ENCODE measurements at regions not wholly inside any gene's neighbourhood (a gene's known extent, or its start where the extent isn't known, plus 50 kb on each side); places are given as distances from the start of the nearest gene placed in this dataset.

- H3K27me3 Mint-ChIP-seq: no peaks in the 10 kb centered on the region
- H3K9me3 Mint-ChIP-seq: no peaks in the 10 kb centered on the region
- no peak overlapping the region for H3K4me3 Mint-ChIP-seq
- no peaks in the 10 kb centered on the region for H3K4me1 Mint-ChIP-seq
- ATAC-seq (ENCODE audit: low read depth) (no peak), DNase-seq (ENCODE audit: low spot score in 2 of 2) (no peak)
- no peaks in the 10 kb centered on the region for H3K36me3 Mint-ChIP-seq
- H3K27ac Mint-ChIP-seq: no peak overlapping the region
These were observed 470.6 kb upstream of the ZWINT start for GRCh38 chr10:56831681-56832080.

GRCh38 chr10:56823849-56824248, 462.8 kb upstream of the ZWINT start:
- Mint-ChIP-seq H3K4me3 (no peak overlapping the region), H3K9me3 (peaks cover 5% of the 10 kb centered on the region), H3K4me1 (peaks cover 3% of the 10 kb centered on the region), H3K27ac (no peak overlapping the region), H3K36me3 (peaks cover 3% of the 10 kb centered on the region), H3K27me3 (no peaks in the 10 kb centered on the region)
- ATAC-seq (ENCODE audit: low read depth) (peak; percentile 50), DNase-seq (ENCODE audit: low spot score in 2 of 2) (peak in 1 of 2 donors; percentile 17)

DNA sequence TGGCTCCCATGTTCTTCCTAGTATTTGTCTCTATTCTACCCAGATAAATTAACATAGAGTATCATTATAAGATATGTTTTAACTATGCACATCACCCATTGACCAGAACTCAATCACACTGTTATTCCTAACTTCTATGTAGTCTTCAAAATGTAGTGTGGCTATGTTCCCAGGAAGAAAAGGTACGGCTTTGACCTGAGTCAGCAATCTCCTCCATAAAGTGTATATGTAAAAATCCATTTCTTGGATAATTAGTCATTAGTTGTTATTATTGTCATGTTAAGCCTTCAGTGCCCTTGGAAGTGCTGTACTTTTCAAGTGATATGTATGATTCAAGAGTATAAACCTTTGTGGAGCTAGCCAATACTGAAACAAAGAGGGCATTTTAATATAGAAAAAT, 444.0 kb upstream of the ZWINT start:
- Mint-ChIP-seq H3K9me3 (no peaks in the 10 kb centered on the region), H3K4me3 (no peak overlapping the region), H3K36me3 (no peaks in the 10 kb centered on the region), H3K27ac (no peak overlapping the region), H3K4me1 (no peaks in the 10 kb centered on the region), H3K27me3 (no peaks in the 10 kb centered on the region)
- ATAC-seq (ENCODE audit: low read depth) (no peak), DNase-seq (ENCODE audit: low spot score in 2 of 2) (no peak)

DNA sequence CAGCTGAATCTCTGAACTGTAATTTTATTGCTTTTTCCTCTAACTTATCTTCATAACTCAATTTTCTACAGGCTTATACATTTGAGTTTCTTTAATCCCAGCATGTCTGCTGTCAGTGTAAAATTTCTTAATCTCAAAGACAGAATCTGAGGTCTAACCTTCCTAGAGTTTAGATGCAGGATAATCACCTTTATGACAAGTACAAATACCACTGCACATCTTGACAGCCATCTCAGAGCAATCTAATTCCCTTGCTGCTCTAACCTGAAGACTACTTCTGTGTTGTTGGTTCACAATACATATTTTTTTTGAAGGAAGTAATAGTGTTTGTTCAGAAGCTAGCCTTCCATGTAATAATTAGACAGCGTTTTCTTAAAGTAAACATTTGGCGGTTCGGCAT, 424.2 kb upstream of the ZWINT start:
- H3K27ac Mint-ChIP-seq: no peak overlapping the region
- no peaks in the 10 kb centered on the region for H3K27me3 Mint-ChIP-seq
- no peaks in the 10 kb centered on the region for H3K9me3 Mint-ChIP-seq
- no peak overlapping the region for H3K4me3 Mint-ChIP-seq
- no peaks in the 10 kb centered on the region for H3K36me3 Mint-ChIP-seq
- ATAC-seq (ENCODE audit: low read depth): no peak
- no peak for DNase-seq (ENCODE audit: low spot score in 2 of 2)
- peaks cover 2% of the 10 kb centered on the region for H3K4me1 Mint-ChIP-seq

DNA sequence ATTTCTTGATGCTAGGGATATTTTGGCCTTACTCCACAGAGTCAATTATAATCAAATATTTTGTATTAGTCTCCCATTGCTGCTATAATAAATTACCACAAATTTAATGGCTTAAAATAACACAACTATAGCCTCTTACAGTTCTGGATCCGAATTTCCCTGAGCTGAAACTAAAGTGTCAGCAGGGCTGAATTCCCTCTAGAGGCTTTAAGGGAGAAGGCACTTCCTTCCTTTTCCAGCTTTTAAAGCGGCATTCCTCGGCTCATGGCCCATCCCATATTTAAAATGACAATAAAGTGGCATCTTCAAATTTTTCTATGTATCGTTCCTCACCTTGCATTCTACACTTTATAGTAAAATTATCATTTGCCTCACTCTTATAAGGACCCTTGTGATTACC, 421.4 kb upstream of the ZWINT start:
- no peak overlapping the region for H3K4me3 Mint-ChIP-seq
- H3K27me3 Mint-ChIP-seq: no peaks in the 10 kb centered on the region
- peaks cover 2% of the 10 kb centered on the region for H3K4me1 Mint-ChIP-seq
- H3K9me3 Mint-ChIP-seq: no peaks in the 10 kb centered on the region
- no peak overlapping the region for H3K27ac Mint-ChIP-seq
- no peaks in the 10 kb centered on the region for H3K36me3 Mint-ChIP-seq
- ATAC-seq (ENCODE audit: low read depth) (no peak), DNase-seq (ENCODE audit: low spot score in 2 of 2) (no peak)

GRCh38 chr10:56771343-56771742, 410.3 kb upstream of the ZWINT start:
- Mint-ChIP-seq H3K27ac (no peak overlapping the region), H3K4me1 (no peaks in the 10 kb centered on the region), H3K4me3 (no peak overlapping the region), H3K27me3 (no peaks in the 10 kb centered on the region), H3K36me3 (peaks cover 5% of the 10 kb centered on the region), H3K9me3 (peaks cover 14% of the 10 kb centered on the region)
- DNase-seq (ENCODE audit: low spot score in 2 of 2) (no peak), ATAC-seq (ENCODE audit: low read depth) (no peak)

DNA sequence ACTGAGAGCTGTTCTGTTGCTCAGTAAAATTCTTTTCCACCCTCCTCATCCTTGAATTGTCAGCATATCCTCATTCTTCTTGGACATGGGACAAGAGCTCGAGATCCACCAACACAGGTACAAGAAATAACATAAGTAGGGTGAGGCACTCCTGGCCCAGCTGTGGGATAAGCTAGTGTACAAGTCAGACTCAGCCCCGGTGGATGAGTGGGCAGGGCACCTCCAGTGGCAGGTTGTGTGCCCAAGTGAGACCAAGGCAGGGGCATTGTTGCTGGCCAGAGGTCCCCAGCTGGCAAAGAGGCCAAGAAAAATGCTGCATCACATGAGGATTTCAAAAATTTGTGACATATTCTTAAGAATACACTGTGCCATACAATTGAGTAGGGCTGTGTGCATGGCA, 402.0 kb upstream of the ZWINT start:
- H3K27ac Mint-ChIP-seq: no peak overlapping the region
- H3K4me1 Mint-ChIP-seq: no peaks in the 10 kb centered on the region
- peaks cover 9% of the 10 kb centered on the region for H3K9me3 Mint-ChIP-seq
- H3K27me3 Mint-ChIP-seq: no peaks in the 10 kb centered on the region
- H3K4me3 Mint-ChIP-seq: no peak overlapping the region
- ATAC-seq (ENCODE audit: low read depth) (no peak), DNase-seq (ENCODE audit: low spot score in 2 of 2) (no peak)
- peaks cover 2% of the 10 kb centered on the region for H3K36me3 Mint-ChIP-seq

DNA sequence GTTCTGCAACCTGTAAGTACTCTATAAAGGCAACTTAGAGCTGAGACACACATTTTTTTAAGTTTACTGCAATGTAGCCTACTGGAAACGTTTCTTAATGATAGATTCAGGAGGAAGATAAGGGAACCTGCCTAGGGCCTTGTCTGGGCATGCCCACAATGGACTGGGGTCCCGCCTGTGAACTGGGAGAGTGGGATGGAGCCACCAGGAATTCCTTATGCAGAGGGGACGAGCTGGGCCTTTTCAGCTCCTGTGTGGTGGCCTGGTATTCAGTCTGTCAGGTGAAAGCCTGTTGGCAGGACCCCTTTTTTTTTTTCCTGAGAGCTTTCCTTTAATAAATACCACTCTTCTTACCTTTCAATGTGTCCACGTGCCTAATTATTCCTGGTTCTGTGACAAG, 384.4 kb upstream of the ZWINT start:
- Mint-ChIP-seq H3K27ac (no peak overlapping the region), H3K27me3 (no peaks in the 10 kb centered on the region), H3K36me3 (no peaks in the 10 kb centered on the region), H3K4me1 (peaks cover 4% of the 10 kb centered on the region), H3K4me3 (no peak overlapping the region), H3K9me3 (peaks cover 2% of the 10 kb centered on the region)
- ATAC-seq (ENCODE audit: low read depth) (no peak), DNase-seq (ENCODE audit: low spot score in 2 of 2) (no peak)

DNA sequence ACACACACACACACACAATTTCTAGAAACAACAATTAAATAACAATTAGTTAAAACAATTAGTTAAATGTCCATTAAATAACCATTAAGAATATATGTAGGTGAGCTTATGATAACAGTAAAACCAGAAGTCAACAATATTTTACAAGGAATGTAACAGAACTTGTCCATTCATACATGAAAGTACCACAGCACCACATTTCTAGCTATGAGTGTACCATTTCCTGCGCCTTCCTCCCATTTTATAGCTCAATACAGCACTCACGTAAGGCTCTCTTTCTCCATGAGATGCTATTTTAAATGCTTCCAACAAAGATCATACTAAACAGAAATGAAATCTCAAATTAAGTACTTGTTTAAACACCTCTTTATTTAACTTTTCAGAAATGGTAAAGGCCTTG, 367.3 kb upstream of the ZWINT start:
- no peak overlapping the region for H3K27ac Mint-ChIP-seq
- H3K9me3 Mint-ChIP-seq: peaks cover 3% of the 10 kb centered on the region
- no peak for DNase-seq (ENCODE audit: low spot score in 2 of 2)
- H3K27me3 Mint-ChIP-seq: no peaks in the 10 kb centered on the region
- peaks cover 2% of the 10 kb centered on the region for H3K36me3 Mint-ChIP-seq
- peaks cover 2% of the 10 kb centered on the region for H3K4me1 Mint-ChIP-seq
- no peak overlapping the region for H3K4me3 Mint-ChIP-seq
- ATAC-seq (ENCODE audit: low read depth): no peak

DNA sequence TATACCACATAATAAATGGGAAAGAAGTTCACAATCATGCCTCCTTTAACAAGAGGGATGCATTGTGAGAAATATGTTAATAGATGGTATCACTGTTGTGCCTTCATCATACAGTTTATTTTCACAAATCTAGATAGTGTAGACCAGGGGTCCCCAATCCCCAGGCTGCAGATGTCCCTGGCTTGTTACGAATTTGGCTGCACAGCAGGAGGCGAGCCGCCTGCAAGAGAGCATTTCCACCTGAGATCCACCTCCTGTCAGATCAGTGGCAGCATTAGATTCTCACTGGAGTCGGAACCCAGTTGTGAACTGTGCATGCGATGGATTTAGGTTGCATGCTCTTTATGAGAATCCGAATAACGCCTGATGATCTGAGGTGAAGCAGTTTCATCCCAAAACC, 361.9 kb upstream of the ZWINT start:
- Mint-ChIP-seq H3K9me3 (peaks cover 1% of the 10 kb centered on the region), H3K4me3 (no peak overlapping the region), H3K4me1 (peaks cover 6% of the 10 kb centered on the region), H3K27ac (no peak overlapping the region), H3K36me3 (no peaks in the 10 kb centered on the region), H3K27me3 (no peaks in the 10 kb centered on the region)
- ATAC-seq (ENCODE audit: low read depth) (no peak), DNase-seq (ENCODE audit: low spot score in 2 of 2) (no peak)

DNA sequence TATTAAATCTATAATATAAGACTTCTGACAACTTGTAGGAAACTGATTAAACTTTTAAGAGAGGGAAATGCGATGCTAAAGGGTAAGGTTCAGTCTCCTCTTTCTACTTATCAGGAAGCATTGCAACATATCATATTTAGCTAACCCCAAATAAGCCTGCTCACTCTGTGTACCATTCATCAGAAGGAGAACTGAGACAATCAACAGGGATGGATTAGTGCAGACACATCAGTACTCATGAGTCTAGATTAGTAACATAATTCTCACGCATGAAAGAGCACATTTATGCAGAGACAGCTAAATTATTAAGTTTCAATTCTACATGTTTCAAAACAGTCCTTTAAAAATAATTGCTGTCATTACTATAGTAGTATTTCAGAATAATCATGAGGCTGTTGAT, 354.2 kb upstream of the ZWINT start:
- H3K27ac Mint-ChIP-seq: no peak overlapping the region
- H3K4me3 Mint-ChIP-seq: no peak overlapping the region
- no peaks in the 10 kb centered on the region for H3K36me3 Mint-ChIP-seq
- DNase-seq (ENCODE audit: low spot score in 2 of 2) (no peak), ATAC-seq (ENCODE audit: low read depth) (no peak)
- H3K27me3 Mint-ChIP-seq: no peaks in the 10 kb centered on the region
- no peaks in the 10 kb centered on the region for H3K9me3 Mint-ChIP-seq
- peaks cover 1% of the 10 kb centered on the region for H3K4me1 Mint-ChIP-seq

DNA sequence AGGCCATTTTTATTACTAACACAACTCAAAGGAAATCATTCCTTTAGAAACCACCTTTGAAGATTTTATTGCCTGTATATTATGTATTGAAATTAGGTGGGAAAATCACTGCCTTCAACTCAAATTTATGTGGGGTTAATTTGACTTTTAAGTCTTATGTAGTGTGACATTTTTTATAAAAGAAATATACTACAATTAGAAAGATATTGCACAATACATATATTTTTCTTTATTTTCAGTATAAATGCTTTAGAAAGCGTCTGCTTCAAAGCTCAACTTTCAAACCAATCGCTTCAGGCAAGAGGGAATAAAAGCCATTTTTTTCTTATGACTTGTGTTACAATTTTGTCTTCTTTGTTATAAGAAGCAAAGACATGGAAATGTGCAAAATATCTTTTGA, 337.4 kb upstream of the ZWINT start:
- Mint-ChIP-seq H3K9me3 (no peaks in the 10 kb centered on the region), H3K4me1 (no peaks in the 10 kb centered on the region), H3K4me3 (no peak overlapping the region), H3K36me3 (no peaks in the 10 kb centered on the region), H3K27me3 (no peaks in the 10 kb centered on the region), H3K27ac (no peak overlapping the region)
- ATAC-seq (ENCODE audit: low read depth) (no peak), DNase-seq (ENCODE audit: low spot score in 2 of 2) (no peak)

GRCh38 chr10:56679578-56679977, 318.5 kb upstream of the ZWINT start:
- Mint-ChIP-seq H3K36me3 (peaks cover 1% of the 10 kb centered on the region), H3K4me3 (no peak overlapping the region), H3K9me3 (peaks cover 1% of the 10 kb centered on the region), H3K4me1 (no peaks in the 10 kb centered on the region), H3K27me3 (no peaks in the 10 kb centered on the region), H3K27ac (no peak overlapping the region)
- ATAC-seq (ENCODE audit: low read depth) (no peak), DNase-seq (ENCODE audit: low spot score in 2 of 2) (no peak)

- DNase-seq (ENCODE audit: low spot score in 2 of 2) (no peak), ATAC-seq (ENCODE audit: low read depth) (peak; percentile 41)
- Mint-ChIP-seq H3K4me1 (peaks cover 9% of the 10 kb centered on the region), H3K4me3 (no peak overlapping the region), H3K9me3 (no peaks in the 10 kb centered on the region), H3K36me3 (peaks cover 2% of the 10 kb centered on the region), H3K27me3 (no peaks in the 10 kb centered on the region), H3K27ac (peak overlapping the region; percentile 64)
These were observed 301.8 kb upstream of the ZWINT start for GRCh38 chr10:56662765-56663447.

- Mint-ChIP-seq H3K4me1 (peaks cover 6% of the 10 kb centered on the region), H3K9me3 (peaks cover 10% of the 10 kb centered on the region), H3K4me3 (no peak overlapping the region), H3K36me3 (peaks cover 7% of the 10 kb centered on the region), H3K27ac (no peak overlapping the region), H3K27me3 (no peaks in the 10 kb centered on the region)
- DNase-seq (ENCODE audit: low spot score in 2 of 2) (no peak), ATAC-seq (ENCODE audit: low read depth) (no peak)
These were observed 292.2 kb upstream of the ZWINT start for GRCh38 chr10:56653289-56653688.

Measured in memory B cell (primary cell).